Left ventricle myocardium inferior (tissue), 1 donor: ENCODE measurements at regions not wholly inside any gene's neighbourhood (a gene's known extent, or its start where the extent isn't known, plus 50 kb on each side); places are given as distances from the start of the nearest gene placed in this dataset.

Source experiments
- DNase-seq: peaks from one replicate; pipeline ENCODE4 v3.0.0-alpha.2; 2020
- H3K27ac ChIP-seq: fragments of 200-600 bp; replicated peaks from 2 replicates; pipeline ENCODE4 v1.8.0; 2021
- H3K27me3 ChIP-seq: fragments of 200-600 bp; 2 replicates; pipeline ENCODE4 v1.8.0; 2021; ENCODE audit warnings: low read depth
- H3K36me3 ChIP-seq: fragments of 200-600 bp; 2 replicates; pipeline ENCODE4 v1.8.0; 2021
- H3K4me1 ChIP-seq: fragments of 200-600 bp; 2 replicates; pipeline ENCODE4 v1.8.0; 2021
- H3K4me3 ChIP-seq: fragments of 200-600 bp; 2 replicates; pipeline ENCODE4 v1.8.0; 2021; ENCODE audit warnings: mild to moderate bottlenecking, moderate library complexity
- H3K9me3 ChIP-seq: fragments of 200-600 bp; replicated peaks from 2 replicates; pipeline ENCODE4 v1.8.0; 2021
- CTCF ChIP-seq: fragments of 200-600 bp; IDR thresholded peaks from 2 replicates; pipeline ENCODE4 v1.8.0; 2021; ENCODE audit warnings: antibody characterized with exemption, mild to moderate bottlenecking, borderline replicate concordance
- intact Hi-C: fragments of 100-400 bp; cut with micrococcal nuclease; formaldehyde crosslinking; loops from one replicate; pipeline ENCODE4 v1.11.0; 2022
- donor health status: DM: no; HTN: yes; CAD: no; lungs with severe emphysema.

- DNase-seq, result no peak
- intact Hi-C loops, result no loop called here
- Histone ChIP-seq H3K36me3 (no peaks in the 10 kb centered on the region), H3K4me3 (no peak overlapping the region), H3K27ac (peak overlapping the region; percentile 39), H3K9me3 (peaks cover 5% of the 10 kb centered on the region), H3K27me3 (no peaks in the 10 kb centered on the region), H3K4me1 (peaks cover 6% of the 10 kb centered on the region)
- no peak for TF ChIP-seq CTCF
These were observed 230.1 kb upstream of the CELF2 start for GRCh38 chr10:10787586-10787985.

GRCh38 chr10:10788761-10789160 lies 228.9 kb upstream of the CELF2 start:
- H3K27ac ChIP-seq, result peak overlapping the region; percentile 0
- no peak overlapping the region for H3K4me3 ChIP-seq
- intact Hi-C loops, result no loop called here
- H3K36me3 ChIP-seq, result no peaks in the 10 kb centered on the region
- no peak for TF ChIP-seq CTCF
- peaks cover 5% of the 10 kb centered on the region for H3K9me3 ChIP-seq
- no peak for DNase-seq
- no peaks in the 10 kb centered on the region for H3K27me3 ChIP-seq
- peaks cover 14% of the 10 kb centered on the region for H3K4me1 ChIP-seq

GRCh38 chr10:10791869-10792268 lies 225.8 kb upstream of the CELF2 start:
- H3K4me1 ChIP-seq, result peaks cover 31% of the 10 kb centered on the region
- H3K27ac ChIP-seq, result no peak overlapping the region
- H3K36me3 ChIP-seq, result no peaks in the 10 kb centered on the region
- no peaks in the 10 kb centered on the region for H3K9me3 ChIP-seq
- intact Hi-C loops, result no loop called here
- no peak for TF ChIP-seq CTCF
- DNase-seq, result no peak
- no peak overlapping the region for H3K4me3 ChIP-seq
- no peaks in the 10 kb centered on the region for H3K27me3 ChIP-seq

- intact Hi-C loops, result no loop called here
- Histone ChIP-seq H3K27ac (peak overlapping the region; percentile 6), H3K36me3 (no peaks in the 10 kb centered on the region), H3K27me3 (no peaks in the 10 kb centered on the region), H3K9me3 (no peaks in the 10 kb centered on the region), H3K4me1 (peaks cover 40% of the 10 kb centered on the region), H3K4me3 (no peak overlapping the region)
- DNase-seq, result no peak
- TF ChIP-seq CTCF, result no peak
These were observed 225.0 kb upstream of the CELF2 start for GRCh38 chr10:10792681-10793080.

- H3K4me3 ChIP-seq, result no peak overlapping the region
- no peaks in the 10 kb centered on the region for H3K9me3 ChIP-seq
- no peak for DNase-seq
- no peaks in the 10 kb centered on the region for H3K36me3 ChIP-seq
- intact Hi-C loops, result no loop called here
- no peak overlapping the region for H3K27ac ChIP-seq
- H3K4me1 ChIP-seq, result peaks cover 48% of the 10 kb centered on the region
- H3K27me3 ChIP-seq, result no peaks in the 10 kb centered on the region
- no peak for TF ChIP-seq CTCF
These were observed 223.6 kb upstream of the CELF2 start for GRCh38 chr10:10794046-10794445.

- no peak for TF ChIP-seq CTCF
- DNase-seq, result no peak
- intact Hi-C loops, result no loop called here
These were observed 222.9 kb upstream of the CELF2 start for GRCh38 chr10:10794791-10795191.

More at GRCh38 chr10:10794791-10795191, 222.9 kb upstream of the CELF2 start:
- no peak overlapping the region for H3K4me3 ChIP-seq
- no peaks in the 10 kb centered on the region for H3K27me3 ChIP-seq
- peaks cover 48% of the 10 kb centered on the region for H3K4me1 ChIP-seq
- H3K36me3 ChIP-seq, result no peaks in the 10 kb centered on the region
- peak overlapping the region; percentile 89 for H3K27ac ChIP-seq
- H3K9me3 ChIP-seq, result no peaks in the 10 kb centered on the region
